Fibroblast of mammary gland (primary cell): ENCODE measurements at regions not wholly inside any gene's neighbourhood (a gene's known extent, or its start where the extent isn't known, plus 50 kb on each side); places are given as distances from the start of the nearest gene placed in this dataset.

ENCODE experiments used
- DNase-seq: peaks from one replicate; pipeline ENCODE4 v3.0.0-alpha.2; 2010; ENCODE audit warnings: low read depth
- H3K4me3 ChIP-seq: 2 replicates; pipeline ENCODE4 v1.5.1; 2011; ENCODE audit warnings: low read depth, mild to moderate bottlenecking, low read length, moderate library complexity; ENCODE audit not compliant: control insufficient read depth
- TF ChIP-seq, protein P1 (sequence below): conservative IDR thresholded peaks from 2 replicates; pipeline ENCODE4 v1.5.1; 2011; ENCODE audit warnings: low read depth, low read length, inconsistent platforms; ENCODE audit not compliant: control insufficient read depth, insufficient read depth

DNA sequence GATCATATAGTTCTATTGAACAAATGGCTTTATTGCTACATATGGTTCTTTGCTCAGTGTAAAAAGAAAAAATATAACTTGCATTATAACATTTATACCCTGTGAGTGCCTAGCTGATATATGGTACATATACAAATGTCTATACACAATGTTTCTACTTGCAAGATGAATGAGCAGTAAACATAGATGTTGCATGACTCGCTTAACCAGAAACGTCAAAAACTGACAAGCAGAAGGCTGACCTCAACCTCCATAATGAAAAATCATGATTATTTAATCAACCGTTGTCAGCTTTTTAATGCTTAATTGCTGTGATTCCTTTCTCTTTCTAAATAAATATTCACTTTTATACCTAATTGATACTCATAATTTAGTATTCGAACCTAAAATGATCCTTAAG, 183.3 kb downstream of the PTN start:
- no peak for DNase-seq
- TF ChIP-seq, protein P1, sequence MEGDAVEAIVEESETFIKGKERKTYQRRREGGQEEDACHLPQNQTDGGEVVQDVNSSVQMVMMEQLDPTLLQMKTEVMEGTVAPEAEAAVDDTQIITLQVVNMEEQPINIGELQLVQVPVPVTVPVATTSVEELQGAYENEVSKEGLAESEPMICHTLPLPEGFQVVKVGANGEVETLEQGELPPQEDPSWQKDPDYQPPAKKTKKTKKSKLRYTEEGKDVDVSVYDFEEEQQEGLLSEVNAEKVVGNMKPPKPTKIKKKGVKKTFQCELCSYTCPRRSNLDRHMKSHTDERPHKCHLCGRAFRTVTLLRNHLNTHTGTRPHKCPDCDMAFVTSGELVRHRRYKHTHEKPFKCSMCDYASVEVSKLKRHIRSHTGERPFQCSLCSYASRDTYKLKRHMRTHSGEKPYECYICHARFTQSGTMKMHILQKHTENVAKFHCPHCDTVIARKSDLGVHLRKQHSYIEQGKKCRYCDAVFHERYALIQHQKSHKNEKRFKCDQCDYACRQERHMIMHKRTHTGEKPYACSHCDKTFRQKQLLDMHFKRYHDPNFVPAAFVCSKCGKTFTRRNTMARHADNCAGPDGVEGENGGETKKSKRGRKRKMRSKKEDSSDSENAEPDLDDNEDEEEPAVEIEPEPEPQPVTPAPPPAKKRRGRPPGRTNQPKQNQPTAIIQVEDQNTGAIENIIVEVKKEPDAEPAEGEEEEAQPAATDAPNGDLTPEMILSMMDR, result no peak
- no peak overlapping the region for H3K4me3 ChIP-seq

DNA sequence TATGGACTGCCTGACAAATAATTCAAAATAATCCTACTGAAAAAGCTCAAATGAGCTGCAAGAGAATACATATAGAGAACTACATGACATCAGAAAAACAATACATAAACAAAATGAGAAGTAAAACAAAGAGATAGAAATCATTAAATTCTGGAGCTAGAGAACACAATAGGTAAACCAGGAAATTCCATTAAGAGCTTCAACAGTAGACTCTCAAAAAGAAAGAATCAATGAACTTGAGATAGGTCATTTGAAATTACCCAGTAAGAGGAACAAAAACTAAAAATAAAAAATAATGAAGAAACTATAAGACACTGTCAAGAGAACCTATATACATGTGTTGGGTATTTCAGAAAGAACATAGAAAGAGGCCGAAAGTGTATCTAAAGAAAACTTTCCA, 186.3 kb downstream of the PTN start:
- TF ChIP-seq, protein P1, result no peak
- no peak for DNase-seq
- no peak overlapping the region for H3K4me3 ChIP-seq

DNA sequence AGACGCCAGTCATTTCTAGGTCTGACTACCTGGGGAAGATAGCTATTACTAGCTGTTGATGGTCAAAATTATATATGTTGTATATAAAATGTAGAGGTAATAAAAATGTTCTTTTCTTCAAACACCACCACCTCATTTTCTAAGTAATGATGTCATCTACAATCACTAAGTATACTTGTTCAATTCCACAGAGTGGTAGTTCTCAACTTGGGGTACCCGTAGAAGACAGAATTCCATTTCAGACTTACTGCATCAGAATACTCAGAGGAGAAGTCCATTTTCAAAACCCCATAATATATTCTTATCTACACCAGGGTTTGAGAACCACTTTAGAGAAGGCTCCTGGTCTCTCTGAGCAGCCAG, 191.9 kb downstream of the PTN start:
- no peak for DNase-seq
- TF ChIP-seq, protein P1, result no peak
- no peak overlapping the region for H3K4me3 ChIP-seq

DNA sequence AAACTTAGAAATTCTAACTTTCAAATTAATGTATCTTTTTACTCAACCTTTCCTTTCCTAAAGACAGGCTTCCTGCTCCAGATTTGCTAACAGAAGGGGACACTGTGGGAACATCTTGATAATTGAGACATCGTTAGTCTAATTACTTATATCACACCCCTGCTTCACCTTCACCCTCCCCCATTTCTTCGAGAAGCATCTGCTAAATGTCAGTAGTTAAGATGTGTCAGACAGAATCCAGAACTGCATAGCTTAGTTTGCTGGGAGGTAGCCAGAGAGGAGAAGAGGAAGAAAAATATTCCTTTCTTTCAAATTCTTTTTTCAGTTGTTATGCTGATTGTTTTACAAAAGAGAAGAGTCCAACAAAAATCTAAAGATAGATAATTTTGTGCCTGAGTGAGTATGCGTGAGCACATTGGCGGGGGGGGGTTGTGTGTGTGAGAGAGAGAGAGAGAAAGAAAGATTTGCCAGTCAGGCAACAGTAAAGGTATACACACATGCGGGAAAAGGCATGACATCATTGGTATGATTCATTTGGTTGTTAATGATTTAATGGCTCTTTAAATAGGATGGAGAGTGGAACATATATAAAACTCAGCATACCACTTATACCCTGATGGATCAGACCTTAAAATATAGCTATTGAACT, 192.4 kb downstream of the PTN start:
- no peak overlapping the region for H3K4me3 ChIP-seq
- TF ChIP-seq, protein P1, result no peak
- peak; percentile 45 for DNase-seq

DNA sequence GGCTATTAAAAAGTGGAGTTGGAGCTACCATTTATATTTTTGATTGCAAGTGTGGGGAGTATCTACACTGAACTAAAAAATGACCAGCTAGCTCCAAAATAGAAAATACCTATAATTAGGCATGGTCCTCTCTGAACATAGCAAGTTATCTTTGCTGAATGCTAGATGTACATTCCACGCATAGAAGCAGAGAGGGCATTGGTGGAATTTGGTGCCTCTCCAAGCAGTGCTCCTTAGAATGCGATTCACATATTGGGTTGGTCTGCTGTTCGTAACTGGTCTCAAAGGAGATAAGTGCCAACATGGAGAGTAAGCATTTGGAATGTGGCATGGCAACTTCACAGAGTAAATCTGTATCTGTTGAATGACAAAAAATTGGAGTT, 196.2 kb downstream of the PTN start:
- TF ChIP-seq, protein P1, result no peak
- no peak overlapping the region for H3K4me3 ChIP-seq
- no peak for DNase-seq

DNA sequence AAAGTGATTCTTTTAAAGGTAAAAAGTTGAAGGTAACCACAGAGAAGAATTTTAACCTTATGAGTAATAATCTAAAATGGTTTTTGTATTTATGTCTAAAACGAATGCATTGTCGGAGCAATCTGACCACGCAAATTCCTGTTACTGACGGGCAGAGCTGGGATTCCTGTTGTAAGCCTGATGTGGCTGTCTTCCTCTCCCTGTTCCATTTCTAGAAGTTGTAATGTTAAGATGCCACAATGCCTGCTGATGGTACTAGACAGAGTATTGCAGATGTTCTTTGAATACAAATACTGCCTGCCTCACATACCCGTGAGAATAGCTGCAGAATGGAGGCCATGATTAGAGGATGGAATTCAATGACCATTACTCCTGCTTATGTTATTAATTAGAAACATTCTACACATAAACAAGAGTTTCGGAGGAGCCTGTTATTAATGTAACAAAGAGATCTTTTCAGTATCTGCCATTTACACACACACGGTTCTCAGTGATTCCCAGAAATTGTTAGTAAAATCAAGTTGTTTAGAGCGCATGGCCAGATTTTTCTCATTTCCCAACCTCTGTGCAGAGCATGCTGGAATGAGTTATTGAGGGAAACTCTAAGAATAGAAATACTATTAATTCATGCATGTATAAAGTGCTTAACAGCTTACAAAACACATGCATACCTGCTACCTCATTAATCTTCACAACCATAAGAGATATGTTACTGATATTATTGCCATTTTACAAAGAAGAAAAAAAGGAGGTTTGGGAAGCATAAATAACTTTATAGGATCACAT, 196.8 kb downstream of the PTN start:
- TF ChIP-seq, protein P1, result no peak
- DNase-seq, result peak; percentile 56
- H3K4me3 ChIP-seq, result no peak overlapping the region
